ENCODE measurements at regions not wholly inside any gene's neighbourhood (a gene's known extent, or its start where the extent isn't known, plus 50 kb on each side); places are given as distances from the start of the nearest gene placed in this dataset.

DNA sequence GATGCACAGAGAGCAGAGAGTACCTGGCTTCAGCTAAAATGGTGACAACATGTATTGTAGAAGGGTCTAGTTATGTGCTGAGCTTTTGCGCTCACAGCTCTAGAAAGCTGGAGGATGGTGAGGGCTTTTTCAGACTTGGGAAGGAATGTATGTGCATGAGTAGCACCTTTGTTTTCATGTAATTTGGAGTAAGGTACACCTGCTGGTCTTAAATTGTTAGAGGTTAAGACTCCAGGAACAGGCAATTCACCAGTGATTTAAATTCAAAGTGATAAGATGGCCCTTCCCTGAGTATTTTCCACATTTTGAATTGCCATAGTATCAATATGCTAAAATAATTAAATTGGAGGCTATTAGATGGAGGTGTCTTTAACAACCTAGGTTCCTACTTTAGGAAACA is 436.4 kb upstream of the GOLIM4 start:
- intact Hi-C loops (cut with micrococcal nuclease) = no loop called here

DNA sequence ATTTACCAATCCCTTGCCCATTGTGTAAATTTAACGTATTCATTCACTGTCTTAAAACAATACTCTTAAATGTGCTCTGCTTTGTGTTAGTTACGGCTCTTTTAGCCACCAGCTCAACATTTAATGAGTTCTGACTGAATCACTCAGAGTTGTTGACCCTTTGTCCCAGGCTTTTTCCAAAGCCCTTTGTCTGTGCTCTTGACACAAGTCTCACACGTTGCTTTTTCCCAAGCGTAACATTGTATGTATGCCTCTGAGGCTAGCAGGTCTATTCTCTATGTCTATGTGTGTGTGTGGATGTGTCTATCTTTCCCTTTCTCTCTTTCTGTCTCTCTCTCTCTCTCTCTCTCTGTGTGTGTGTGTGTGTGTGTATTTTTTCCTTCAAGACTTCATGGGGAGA is 435.4 kb upstream of the GOLIM4 start:
- intact Hi-C loops (cut with micrococcal nuclease) = no loop called here

GRCh38 chr3:168524129-168524528 is 428.4 kb upstream of the GOLIM4 start:
- intact Hi-C loops (cut with micrococcal nuclease) = no loop called here

DNA sequence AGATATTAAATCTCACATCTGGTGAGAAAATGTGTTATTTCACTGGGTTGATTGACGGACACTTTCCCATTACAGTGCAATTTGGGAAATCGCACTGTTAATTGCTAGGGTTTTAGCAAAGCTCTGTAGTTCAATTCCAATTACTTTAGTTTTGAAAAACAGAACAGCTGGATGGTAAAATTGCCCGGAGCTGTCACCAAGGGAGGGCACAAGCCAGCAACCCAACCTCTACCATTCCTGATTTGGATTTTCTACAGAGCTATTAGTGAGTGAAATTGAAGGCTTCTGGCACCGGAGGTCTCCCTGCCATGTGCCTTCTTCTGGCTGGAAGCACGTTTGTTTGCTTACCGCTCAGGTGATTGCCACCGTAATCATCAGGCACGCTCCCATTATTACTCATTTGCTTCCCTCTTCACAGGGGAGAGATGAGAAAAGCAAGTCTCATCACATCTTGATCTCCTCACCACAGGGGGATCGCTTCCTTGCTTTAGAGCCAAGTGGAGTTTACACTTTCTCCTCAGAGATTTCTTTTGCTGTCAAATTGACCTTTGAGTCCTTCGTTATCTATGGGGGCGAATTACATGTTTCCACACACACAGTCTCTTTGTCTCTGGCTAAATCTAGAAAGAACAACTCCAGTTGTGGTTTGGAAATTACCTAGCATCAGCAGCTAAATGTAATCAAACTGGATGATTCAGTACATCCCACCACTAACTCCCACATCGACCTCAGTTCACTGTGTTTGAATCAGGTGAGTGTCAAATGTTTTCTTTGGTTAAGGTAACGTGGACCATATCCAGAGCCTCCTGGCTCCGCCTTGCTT is 421.7 kb upstream of the GOLIM4 start:
- intact Hi-C loops (cut with micrococcal nuclease) = no loop called here

DNA sequence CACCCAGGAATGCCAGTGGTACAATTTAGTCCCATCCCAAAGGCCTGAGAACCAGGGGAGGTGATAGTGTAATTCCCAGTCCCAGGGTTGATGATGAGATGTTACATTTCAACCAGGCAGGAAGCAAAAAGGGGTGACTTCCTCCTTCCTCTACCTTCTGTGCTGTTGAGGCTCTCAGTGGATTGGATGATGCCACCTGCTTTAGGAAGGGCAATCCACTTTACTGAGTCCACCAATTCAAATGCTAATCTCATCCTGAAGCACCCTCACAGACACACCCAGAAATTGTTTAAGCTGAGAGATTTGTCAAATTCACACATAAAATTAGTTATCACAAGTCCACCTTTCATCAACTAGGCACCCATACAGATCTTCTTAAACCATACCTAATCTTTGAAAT is 418.5 kb upstream of the GOLIM4 start:
- intact Hi-C loops (cut with micrococcal nuclease) = no loop called here

- intact Hi-C loops (cut with micrococcal nuclease) = no loop called here
Measured at GRCh38 chr3:168512802-168513201, 417.1 kb upstream of the GOLIM4 start.

DNA sequence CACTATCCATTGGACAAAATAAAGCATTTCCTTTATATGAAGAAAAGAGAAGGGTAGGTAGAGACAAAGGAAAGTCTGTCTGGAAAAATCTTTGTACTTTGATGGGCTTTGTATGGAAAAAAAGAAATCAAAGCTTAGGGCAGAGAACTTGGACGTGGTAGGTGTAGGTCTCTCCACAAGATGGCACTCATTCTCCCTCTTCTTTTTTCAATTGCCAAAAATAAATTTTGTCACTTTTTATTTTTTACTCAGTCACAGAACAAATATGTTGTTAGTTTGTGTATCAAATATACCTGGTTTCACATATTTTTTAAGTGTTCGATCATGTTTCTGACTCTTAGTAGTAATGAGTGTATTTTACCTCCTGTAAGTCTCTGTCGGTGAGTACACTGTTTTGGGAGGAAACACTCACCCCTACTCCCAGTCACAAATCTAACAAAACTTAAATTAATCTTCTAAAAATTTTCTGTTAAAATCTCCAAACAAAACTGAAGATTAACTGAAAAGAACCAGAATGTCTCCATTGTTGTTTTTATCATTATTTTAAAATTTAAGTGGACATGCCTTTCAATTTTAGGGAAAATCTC is 415.8 kb upstream of the GOLIM4 start:
- intact Hi-C loops (cut with micrococcal nuclease) = loop anchor here (2.0 kb wide), 1 partner anchor 335 kb away; no protein-coding TSS in a partner anchor

DNA sequence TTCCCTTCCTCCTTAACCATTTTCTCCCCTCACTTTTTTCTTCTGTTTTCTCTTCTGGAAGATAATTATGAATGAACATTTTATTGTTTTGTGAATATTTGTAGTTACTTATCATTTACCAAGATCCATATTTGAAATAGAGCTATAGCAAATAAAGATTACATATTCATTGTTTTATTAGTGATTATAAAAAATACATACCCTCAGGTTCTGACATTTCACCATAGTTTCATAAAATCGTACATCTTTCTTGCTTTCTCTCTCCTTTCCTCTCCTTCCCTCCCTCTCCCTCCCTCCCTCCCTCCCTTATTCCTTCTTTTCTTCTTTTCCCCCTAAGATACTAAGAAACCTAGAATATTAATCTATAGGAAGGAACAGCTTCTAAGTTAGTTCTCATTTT is 410.9 kb upstream of the GOLIM4 start:
- intact Hi-C loops (cut with micrococcal nuclease) = no loop called here

DNA sequence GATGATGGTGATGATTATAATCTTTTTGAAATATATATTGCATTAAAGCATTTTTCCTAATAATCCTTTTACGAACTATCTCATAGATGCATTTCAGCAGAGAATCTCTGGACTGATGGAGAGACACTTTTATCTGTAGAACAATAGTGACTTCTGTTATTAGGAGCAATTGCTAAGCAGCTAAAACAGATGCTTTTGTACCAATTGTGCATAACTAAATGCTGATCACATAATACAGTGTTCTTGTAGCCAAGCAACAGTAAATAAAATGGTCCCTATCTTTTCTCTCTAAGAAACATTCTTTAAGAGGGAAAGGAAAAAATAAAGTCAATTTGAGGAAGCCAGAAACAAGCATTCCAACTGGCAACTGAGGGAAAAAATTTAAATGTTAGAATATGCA is 405.8 kb upstream of the GOLIM4 start:
- intact Hi-C loops (cut with micrococcal nuclease) = no loop called here

GRCh38 chr3:168498194-168498593 is 402.5 kb upstream of the GOLIM4 start:
- intact Hi-C loops (cut with micrococcal nuclease) = no loop called here

DNA sequence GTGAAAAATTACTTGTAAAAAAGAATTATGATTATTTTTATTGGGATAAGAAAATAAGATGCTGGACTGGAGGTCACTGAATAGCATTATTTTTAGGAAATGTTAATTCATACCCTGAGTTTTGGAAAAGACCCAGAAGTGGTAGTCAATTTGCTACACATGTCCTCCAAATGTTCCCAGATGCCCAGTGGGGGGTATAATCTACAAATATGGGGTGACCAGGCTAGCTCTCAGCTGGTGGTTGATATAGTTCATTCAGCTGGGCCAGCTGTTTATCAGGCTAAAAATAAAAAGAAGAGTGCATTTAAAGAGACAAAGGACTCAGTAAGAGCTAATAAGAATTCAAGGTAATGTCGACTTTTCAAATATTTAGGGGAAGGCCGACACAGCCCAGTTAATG is 402.0 kb upstream of the GOLIM4 start:
- intact Hi-C loops (cut with micrococcal nuclease) = no loop called here

- intact Hi-C loops (cut with micrococcal nuclease) = no loop called here
Measured at GRCh38 chr3:168497183-168497582, 401.5 kb upstream of the GOLIM4 start.

GRCh38 chr3:168495932-168496331 is 400.2 kb upstream of the GOLIM4 start:
- intact Hi-C loops (cut with micrococcal nuclease) = no loop called here

DNA sequence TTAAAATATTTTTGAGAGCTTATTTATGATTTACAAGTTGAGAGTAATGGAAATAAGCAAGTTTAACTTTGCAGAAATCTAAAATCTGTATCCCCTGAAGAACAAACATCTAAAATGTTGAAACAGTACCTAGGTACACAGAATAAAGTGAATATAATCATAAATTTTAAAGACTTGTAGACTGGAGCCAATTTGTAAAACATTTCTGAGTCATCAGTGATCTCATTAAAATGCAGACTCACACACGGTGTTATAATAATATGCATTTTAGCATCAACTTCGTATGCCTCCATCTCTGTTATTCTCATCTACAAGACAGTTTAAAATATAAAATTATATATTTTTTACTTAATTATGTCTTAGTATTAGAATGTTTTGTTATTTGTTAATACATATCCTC is 399.5 kb upstream of the GOLIM4 start:
- intact Hi-C loops (cut with micrococcal nuclease) = no loop called here

DNA sequence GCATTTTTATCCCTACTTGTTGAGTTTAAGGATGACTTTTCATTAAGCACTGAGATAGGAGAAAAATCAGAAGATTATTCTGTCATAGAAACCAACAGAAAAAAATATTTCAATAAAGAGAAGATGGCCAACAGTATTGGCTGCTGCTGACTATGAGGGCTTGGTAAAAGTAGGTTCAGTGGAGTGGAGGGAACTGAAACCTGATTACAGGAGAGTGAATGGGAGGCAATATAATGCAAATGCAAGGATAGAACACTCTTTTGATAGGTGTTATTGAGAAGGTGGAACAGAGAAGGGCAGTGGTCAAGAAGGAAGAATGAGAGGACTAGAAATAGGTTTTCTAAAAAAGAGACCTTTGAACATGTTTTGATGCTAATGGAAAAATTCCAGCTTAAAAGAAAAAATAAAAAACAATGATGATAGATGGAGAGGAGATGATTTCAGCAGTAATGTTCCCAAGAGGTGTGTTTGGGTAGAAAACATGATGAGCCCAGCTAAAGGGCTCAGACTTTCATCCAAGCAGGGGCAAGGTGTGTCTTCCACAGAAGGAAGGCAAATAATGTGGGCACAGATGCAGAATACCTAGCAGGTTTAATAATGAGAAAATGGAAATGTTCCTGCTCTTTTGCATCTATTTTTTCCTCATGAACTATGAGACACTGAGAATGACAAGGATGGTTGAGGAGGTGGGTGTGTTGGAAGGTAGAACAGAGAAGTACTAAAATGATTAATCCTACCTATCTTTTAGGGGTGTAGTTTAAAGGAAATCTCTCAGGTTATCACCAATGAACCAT is 397.9 kb upstream of the GOLIM4 start:
- intact Hi-C loops (cut with micrococcal nuclease) = no loop called here

DNA sequence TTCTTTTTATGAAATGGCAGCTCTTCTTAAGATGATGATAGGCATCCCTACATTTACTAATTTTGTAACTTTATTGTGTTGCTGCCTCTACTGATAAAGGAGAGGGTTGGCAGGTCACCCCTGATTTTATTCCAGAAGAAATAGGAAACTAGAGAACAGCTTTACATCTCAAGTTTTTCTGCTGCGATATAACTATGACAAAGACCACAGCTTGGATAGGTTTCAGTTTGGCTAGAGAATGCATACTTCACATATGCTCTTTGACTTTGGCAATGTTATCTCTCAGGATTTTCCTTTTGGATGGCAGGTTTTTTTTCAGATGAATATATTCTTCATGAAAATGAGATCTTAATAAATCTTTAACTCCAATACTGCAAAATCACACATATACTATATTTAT is 395.3 kb upstream of the GOLIM4 start:
- intact Hi-C loops (cut with micrococcal nuclease) = no loop called here

- intact Hi-C loops (cut with micrococcal nuclease) = no loop called here
Measured at GRCh38 chr3:168489301-168489700, 393.6 kb upstream of the GOLIM4 start.

- intact Hi-C loops (cut with micrococcal nuclease) = no loop called here
Measured at GRCh38 chr3:168485936-168486335, 390.2 kb upstream of the GOLIM4 start.

DNA sequence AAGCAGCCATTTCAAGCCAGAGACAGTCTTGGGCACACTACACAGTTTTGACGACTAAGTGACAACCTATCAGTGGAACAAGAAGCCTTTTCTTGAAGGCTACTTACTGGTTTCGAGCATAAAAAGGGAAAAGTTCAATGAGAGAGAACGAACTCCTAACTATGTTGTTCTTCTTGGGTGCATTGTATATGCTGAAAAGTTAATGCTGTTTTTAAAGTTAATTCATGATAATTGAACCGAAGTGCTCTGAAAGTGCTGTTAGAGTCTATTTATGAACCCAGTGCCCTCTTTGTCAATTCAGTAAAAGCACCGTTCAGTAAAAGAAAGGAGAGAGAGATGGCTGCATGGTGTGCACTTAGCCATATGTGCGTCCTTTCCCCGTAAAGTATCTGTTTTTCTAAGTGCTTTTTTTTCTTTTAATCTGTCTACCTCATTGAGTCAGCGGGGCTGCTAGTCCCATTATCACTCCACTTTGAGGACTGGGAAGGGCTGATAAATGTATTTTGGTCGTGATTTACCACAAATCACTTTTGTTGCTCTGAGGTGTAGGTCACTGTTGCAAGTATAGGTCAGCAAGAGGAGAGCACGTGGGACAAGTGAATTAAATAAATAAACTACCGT is 380.7 kb upstream of the GOLIM4 start:
- intact Hi-C loops (cut with micrococcal nuclease) = no loop called here

DNA sequence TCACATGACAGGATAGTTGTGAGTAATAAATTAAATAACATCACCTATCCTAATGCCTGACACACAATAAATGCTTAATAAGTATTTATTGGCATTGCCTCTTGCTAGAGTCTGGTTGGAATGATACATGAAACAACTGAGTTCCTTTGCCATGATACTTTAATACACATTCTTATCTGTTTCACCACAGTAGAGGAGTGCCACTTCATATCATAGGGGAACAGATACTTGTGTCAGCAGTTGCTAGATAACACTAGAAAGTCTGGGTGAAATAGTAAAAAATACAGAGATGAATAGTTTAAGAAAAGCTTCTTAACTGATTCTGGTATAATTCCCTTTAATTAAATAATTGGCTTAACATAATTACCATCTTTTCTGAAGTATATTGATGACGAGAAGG is 380.0 kb upstream of the GOLIM4 start:
- intact Hi-C loops (cut with micrococcal nuclease) = no loop called here

GRCh38 chr3:168473334-168473890 is 377.7 kb upstream of the GOLIM4 start:
- intact Hi-C loops (cut with micrococcal nuclease) = no loop called here

DNA sequence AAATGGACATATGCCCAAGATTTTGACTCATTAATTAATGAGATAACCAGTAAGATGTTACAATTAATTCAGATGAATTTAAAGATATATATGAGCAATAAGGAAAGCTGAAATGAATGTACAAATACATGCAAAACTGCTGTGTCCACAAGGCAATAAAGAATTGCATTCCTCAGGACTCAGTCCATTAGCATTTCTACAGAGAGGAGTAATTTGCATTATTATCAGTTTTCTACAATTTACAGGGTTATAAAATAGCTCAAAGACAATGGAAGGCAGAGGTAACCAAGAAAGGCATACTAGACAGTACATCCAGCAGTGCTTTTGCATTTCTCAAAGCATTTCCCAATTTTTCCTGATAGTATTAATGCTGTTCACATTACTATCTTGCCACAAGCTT is 377.1 kb upstream of the GOLIM4 start:
- intact Hi-C loops (cut with micrococcal nuclease) = no loop called here
